K562 (cell line): ENCODE measurements at regions not wholly inside any gene's neighbourhood (a gene's known extent, or its start where the extent isn't known, plus 50 kb on each side); places are given as distances from the start of the nearest gene placed in this dataset.
A peak's percentile ranks its signal among the peaks of the same experiment; 100 is the strongest.

Experiments
- BRD9 ChIP-seq: fragments of 450-650 bp; IDR thresholded peaks from 2 replicates; pipeline ENCODE4 v1.6.1; 2018; ENCODE audit warnings: low read depth; ENCODE audit not compliant: partially characterized antibody
- CEBPB ChIP-seq: fragments of 450-650 bp; IDR thresholded peaks from 2 replicates; pipeline ENCODE4 v1.6.1; 2016; ENCODE audit warnings: missing genetic modification characterization, missing compliant biosample characterization
- PHF8 ChIP-seq: fragments of 200-600 bp; sonication (generic); IDR thresholded peaks from 2 replicates; pipeline ENCODE4 v1.6.1; 2012; ENCODE audit warnings: mixed run types, mild to moderate bottlenecking, inconsistent platforms, low read length, moderate library complexity, borderline replicate concordance
- PKNOX1 ChIP-seq: fragments of 450-650 bp; IDR thresholded peaks from 2 replicates; pipeline ENCODE4 v1.6.1; 2016
- ZNF592 ChIP-seq: fragments of 450-650 bp; IDR thresholded peaks from 2 replicates; pipeline ENCODE4 v1.6.1; 2017; ENCODE audit warnings: antibody characterized with exemption, mild to moderate bottlenecking

GRCh38 chr12:93229494-93230325 lies 148.0 kb upstream of the NUDT4 start (continued):
- TF ChIP-seq ZNF592: peak; percentile 27; the same call in 1 of the 2 replicates
- peak; percentile 91 for TF ChIP-seq BRD9
- TF ChIP-seq PKNOX1: peak; percentile 95
- no peak for TF ChIP-seq PHF8
- peak; percentile 62 for TF ChIP-seq CEBPB (tag)
- TF ChIP-seq, all 486 proteins: peak for 90
